Duodenal mucosa (tissue), 2 donors: ENCODE measurements at regions not wholly inside any gene's neighbourhood (a gene's known extent, or its start where the extent isn't known, plus 50 kb on each side); places are given as distances from the start of the nearest gene placed in this dataset.
"Not testable (repeated sequence)": the region's sequence is repeated elsewhere in the genome, so short reads cannot be mapped to it uniquely, and the experiment has no call there.

Experiments
- H3K27ac ChIP-seq: one replicate; pipeline ENCODE4 v1.7.0; 2013; ENCODE audit warnings: low read depth, low read length
- H3K27me3 ChIP-seq, 2 donors: one replicate each; pipeline ENCODE4 v1.7.0; 2013; ENCODE audit warnings: low read length in 2 of 2, control low read depth in 1 of 2; ENCODE audit not compliant: insufficient read depth in 2 of 2, control insufficient read depth in 1 of 2
- H3K36me3 ChIP-seq, 2 donors: one replicate each; pipeline ENCODE4 v1.7.0; 2013; ENCODE audit warnings: low read length in 2 of 2, control low read depth in 1 of 2; ENCODE audit not compliant: insufficient read depth in 2 of 2, control insufficient read depth in 1 of 2
- H3K4me1 ChIP-seq, 2 donors: one replicate each; pipeline ENCODE4 v1.7.0; 2013; ENCODE audit warnings: low read length in 2 of 2, control low read depth in 1 of 2; ENCODE audit not compliant: insufficient read depth in 2 of 2, control insufficient read depth in 1 of 2
- H3K4me3 ChIP-seq, 2 donors: one replicate each; pipeline ENCODE4 v1.7.0; 2013; ENCODE audit warnings: low read length in 2 of 2, low read depth in 1 of 2
- H3K9ac ChIP-seq, 2 donors: one replicate each; pipeline ENCODE4 v1.7.0; 2013; ENCODE audit warnings: low read length in 2 of 2, low read depth in 1 of 2
- H3K9me3 ChIP-seq, 2 donors: one replicate each; pipeline ENCODE4 v1.7.0; 2013; ENCODE audit warnings: low read length in 2 of 2, control low read depth in 1 of 2; ENCODE audit not compliant: control insufficient read depth in 1 of 2

GRCh38 chr1:187588917-187589316 is 760.2 kb downstream of the PLA2G4A start:
- Histone ChIP-seq H3K9me3 (no peaks in the 10 kb centered on the region), H3K9ac (no peak overlapping the region), H3K27ac (no peak overlapping the region), H3K36me3 (no peaks in the 10 kb centered on the region), H3K4me1 (no peaks in the 10 kb centered on the region), H3K4me3 (no peak overlapping the region), H3K27me3 (no peaks in the 10 kb centered on the region)

- Histone ChIP-seq H3K4me1 (no peaks in the 10 kb centered on the region), H3K27ac (no peak overlapping the region), H3K4me3 (no peak overlapping the region), H3K36me3 (no peaks in the 10 kb centered on the region), H3K27me3 (no peaks in the 10 kb centered on the region), H3K9ac (no peak overlapping the region), H3K9me3 (peaks cover 0 to 2% of the 10 kb centered on the region in 2 donors)
Measured at GRCh38 chr1:187605736-187606135, 777.0 kb downstream of the PLA2G4A start.

GRCh38 chr1:187615853-187616735 is 787.3 kb downstream of the PLA2G4A start:
- H3K9ac ChIP-seq, H3K27me3 ChIP-seq, H3K4me3 ChIP-seq, H3K4me1 ChIP-seq, H3K36me3 ChIP-seq, H3K27ac ChIP-seq, H3K9me3 ChIP-seq: not testable (repeated sequence)

- not testable (repeated sequence) for H3K27ac ChIP-seq, H3K27me3 ChIP-seq, H3K9me3 ChIP-seq, H3K36me3 ChIP-seq, H3K4me3 ChIP-seq, H3K9ac ChIP-seq, H3K4me1 ChIP-seq
Measured at GRCh38 chr1:187616830-187617229, 788.1 kb downstream of the PLA2G4A start.

- no peak overlapping the region for H3K4me3 ChIP-seq
- no peaks in the 10 kb centered on the region for H3K36me3 ChIP-seq
- no peaks in the 10 kb centered on the region for H3K27me3 ChIP-seq
- H3K4me1 ChIP-seq = no peaks in the 10 kb centered on the region
- no peak overlapping the region for H3K9ac ChIP-seq
- H3K9me3 ChIP-seq = peaks cover 2 to 5% of the 10 kb centered on the region in 2 donors
- H3K27ac ChIP-seq = no peak overlapping the region
Measured at GRCh38 chr1:187617776-187618175, 789.0 kb downstream of the PLA2G4A start.

- no peak overlapping the region for H3K27ac ChIP-seq
- H3K27me3 ChIP-seq = no peaks in the 10 kb centered on the region
- H3K4me3 ChIP-seq = no peak overlapping the region
- peaks cover 2 to 5% of the 10 kb centered on the region in 2 donors for H3K9me3 ChIP-seq
- H3K9ac ChIP-seq = no peak overlapping the region
- no peaks in the 10 kb centered on the region for H3K36me3 ChIP-seq
- H3K4me1 ChIP-seq = no peaks in the 10 kb centered on the region
Measured at GRCh38 chr1:187619175-187619574, 790.4 kb downstream of the PLA2G4A start.

- no peaks in the 10 kb centered on the region for H3K27me3 ChIP-seq
Measured at GRCh38 chr1:187621951-187622350, 793.2 kb downstream of the PLA2G4A start.

GRCh38 chr1:187622545-187622944 is 793.8 kb downstream of the PLA2G4A start:
- Histone ChIP-seq H3K9me3 (no peaks in the 10 kb centered on the region), H3K9ac (no peak overlapping the region), H3K27ac (no peak overlapping the region), H3K4me1 (no peaks in the 10 kb centered on the region), H3K4me3 (no peak overlapping the region), H3K36me3 (no peaks in the 10 kb centered on the region), H3K27me3 (no peaks in the 10 kb centered on the region)

More at GRCh38 chr1:187621951-187622350, 793.2 kb downstream of the PLA2G4A start:
- Histone ChIP-seq H3K4me3 (no peak overlapping the region), H3K36me3 (no peaks in the 10 kb centered on the region), H3K27ac (no peak overlapping the region), H3K4me1 (no peaks in the 10 kb centered on the region), H3K9me3 (no peaks in the 10 kb centered on the region), H3K9ac (no peak overlapping the region)

GRCh38 chr1:187624812-187625545 is 796.2 kb downstream of the PLA2G4A start:
- H3K27ac ChIP-seq = no peak overlapping the region
- H3K36me3 ChIP-seq = no peaks in the 10 kb centered on the region
- H3K9me3 ChIP-seq = no peaks in the 10 kb centered on the region
- H3K27me3 ChIP-seq = no peaks in the 10 kb centered on the region
- H3K9ac ChIP-seq = no peak overlapping the region
- no peaks in the 10 kb centered on the region for H3K4me1 ChIP-seq
- no peak overlapping the region for H3K4me3 ChIP-seq

GRCh38 chr1:187626056-187626455 is 797.3 kb downstream of the PLA2G4A start:
- no peak overlapping the region for H3K9ac ChIP-seq
- H3K4me3 ChIP-seq = no peak overlapping the region
- no peaks in the 10 kb centered on the region for H3K27me3 ChIP-seq
- no peaks in the 10 kb centered on the region for H3K36me3 ChIP-seq
- H3K4me1 ChIP-seq = no peaks in the 10 kb centered on the region
- H3K9me3 ChIP-seq = peaks cover 0 to 3% of the 10 kb centered on the region in 2 donors
- no peak overlapping the region for H3K27ac ChIP-seq
